ENCODE measurements at regions not wholly inside any gene's neighbourhood (a gene's known extent, or its start where the extent isn't known, plus 50 kb on each side); places are given as distances from the start of the nearest gene placed in this dataset.

DNA sequence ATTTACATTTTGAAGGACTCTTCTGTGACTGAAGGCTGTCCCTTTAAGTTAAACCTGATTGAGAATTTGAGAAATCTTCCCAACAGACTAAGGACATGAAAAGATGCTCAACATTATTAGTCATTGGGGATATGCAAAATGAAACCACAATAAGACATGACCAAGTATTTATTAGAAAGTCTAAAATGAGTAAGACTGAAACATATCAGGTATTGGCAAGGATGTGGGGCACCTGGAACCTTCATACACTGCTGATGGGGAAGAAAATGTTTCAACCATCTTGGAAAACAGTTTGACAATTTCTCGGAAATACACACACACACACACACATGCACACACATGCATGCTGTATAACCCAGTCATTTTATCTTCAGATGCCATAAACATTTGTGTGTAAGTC is 132.1 kb upstream of the CDK6 start:
- no peak for DNase-seq (ENCODE audit: low read depth)
- H3K4me3 ChIP-seq (ENCODE audit: control insufficient read depth, low read depth, low read length), result no peak overlapping the region
- no peak for TF ChIP-seq CTCF (IDR thresholded peaks at IDR 0.05; ENCODE audit: control insufficient read depth, insufficient read depth, low read depth, low read length, missing control alignments)

- no peak for TF ChIP-seq CTCF (IDR thresholded peaks at IDR 0.05; ENCODE audit: control insufficient read depth, insufficient read depth, low read depth, low read length, missing control alignments)
- no peak for DNase-seq (ENCODE audit: low read depth)
- H3K4me3 ChIP-seq (ENCODE audit: control insufficient read depth, low read depth, low read length), result no peak overlapping the region
These were observed 130.9 kb upstream of the CDK6 start for GRCh38 chr7:92967238-92967637.

DNA sequence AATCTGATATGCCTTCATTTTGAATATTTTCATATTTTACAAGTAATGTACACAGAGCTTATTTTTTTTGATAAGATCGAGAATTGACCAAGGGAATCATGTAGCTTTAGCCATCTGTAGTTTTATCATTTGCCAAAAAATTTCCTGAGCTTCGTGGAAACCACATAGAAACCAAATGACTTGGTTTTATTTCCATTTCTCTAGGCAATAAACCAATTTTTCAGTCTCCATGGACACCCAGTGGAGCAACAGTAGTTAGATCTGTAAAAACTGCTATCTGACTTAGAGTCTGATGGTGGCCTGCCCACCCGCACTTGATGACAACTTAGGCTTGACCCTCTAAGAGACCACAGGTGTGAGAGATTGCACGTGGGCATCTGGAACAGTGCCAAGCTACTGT is 127.8 kb upstream of the CDK6 start:
- no peak for TF ChIP-seq CTCF (IDR thresholded peaks at IDR 0.05; ENCODE audit: control insufficient read depth, insufficient read depth, low read depth, low read length, missing control alignments)
- DNase-seq (ENCODE audit: low read depth), result no peak

GRCh38 chr7:92963566-92963965 is 127.2 kb upstream of the CDK6 start:
- H3K4me3 ChIP-seq (ENCODE audit: control insufficient read depth, low read depth, low read length), result no peak overlapping the region
- no peak for DNase-seq (ENCODE audit: low read depth)
- no peak for TF ChIP-seq CTCF (IDR thresholded peaks at IDR 0.05; ENCODE audit: control insufficient read depth, insufficient read depth, low read depth, low read length, missing control alignments)

More for the DNA sequence above, 127.8 kb upstream of the CDK6 start:
- H3K4me3 ChIP-seq (ENCODE audit: control insufficient read depth, low read depth, low read length), result no peak overlapping the region

DNA sequence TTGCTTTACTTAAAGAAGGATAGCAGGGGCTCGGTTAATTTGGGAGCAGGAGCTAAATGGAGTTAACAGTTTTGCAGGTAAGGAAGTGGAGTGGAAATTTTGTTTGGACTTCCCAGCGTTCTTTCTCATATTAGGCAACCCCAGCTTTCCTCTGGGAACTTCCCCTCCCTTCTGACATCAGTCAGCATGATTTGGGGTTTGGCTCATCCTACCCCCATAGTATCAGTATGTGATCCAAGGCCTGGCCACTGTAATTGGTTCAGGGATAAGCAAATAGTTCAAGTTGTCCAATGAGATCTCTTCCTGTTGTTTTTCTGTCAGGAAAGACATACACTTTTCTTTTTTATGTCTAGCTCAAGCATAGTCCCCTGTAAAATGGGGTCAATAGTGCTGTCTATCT is 125.6 kb upstream of the CDK6 start:
- DNase-seq (ENCODE audit: low read depth), result no peak
- no peak for TF ChIP-seq CTCF (IDR thresholded peaks at IDR 0.05; ENCODE audit: control insufficient read depth, insufficient read depth, low read depth, low read length, missing control alignments)
- no peak overlapping the region for H3K4me3 ChIP-seq (ENCODE audit: control insufficient read depth, low read depth, low read length)

DNA sequence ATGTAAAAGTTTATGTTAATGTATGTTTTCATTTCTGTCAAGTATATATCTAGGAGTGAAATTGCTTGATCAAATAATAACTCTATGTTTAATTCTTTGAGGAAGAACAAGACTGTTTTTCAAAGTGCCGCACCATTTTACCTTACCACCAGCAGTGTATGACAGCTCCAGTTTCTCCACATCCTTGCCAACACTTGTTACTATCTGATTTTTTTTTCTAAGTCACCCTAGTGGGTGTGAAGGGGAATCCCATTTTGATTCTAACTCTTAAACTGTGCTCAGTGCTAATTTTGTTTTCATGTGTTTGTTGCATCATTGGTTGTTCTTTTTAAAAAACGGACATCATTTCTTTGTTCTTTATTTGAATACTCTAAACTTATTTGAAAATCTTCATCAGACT is 120.2 kb upstream of the CDK6 start:
- no peak for DNase-seq (ENCODE audit: low read depth)
- no peak for TF ChIP-seq CTCF (IDR thresholded peaks at IDR 0.05; ENCODE audit: control insufficient read depth, insufficient read depth, low read depth, low read length, missing control alignments)
- no peak overlapping the region for H3K4me3 ChIP-seq (ENCODE audit: control insufficient read depth, low read depth, low read length)

DNA sequence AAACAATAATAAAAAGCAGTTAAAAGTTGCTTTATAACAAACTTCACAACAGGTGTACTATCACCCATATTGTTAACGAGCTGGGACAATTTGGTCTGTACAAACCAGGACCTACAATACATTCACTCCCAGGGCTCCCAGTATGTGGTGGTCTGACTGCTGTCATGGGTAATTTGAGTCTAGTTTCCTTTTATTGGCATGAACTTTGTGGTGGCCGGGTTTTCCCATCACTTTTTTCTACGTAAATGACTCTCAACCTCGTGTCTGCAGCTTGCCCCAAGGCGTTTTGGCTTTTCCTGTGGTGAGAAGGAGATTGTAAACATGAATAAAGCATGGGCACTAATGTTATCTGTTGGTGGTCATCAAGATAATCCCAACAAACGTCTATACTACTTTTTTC is 118.7 kb upstream of the CDK6 start:
- no peak for DNase-seq (ENCODE audit: low read depth)
- no peak for TF ChIP-seq CTCF (IDR thresholded peaks at IDR 0.05; ENCODE audit: control insufficient read depth, insufficient read depth, low read depth, low read length, missing control alignments)
- H3K4me3 ChIP-seq (ENCODE audit: control insufficient read depth, low read depth, low read length), result no peak overlapping the region
